ENCODE measurements at regions not wholly inside any gene's neighbourhood (a gene's known extent, or its start where the extent isn't known, plus 50 kb on each side); places are given as distances from the start of the nearest gene placed in this dataset.

DNA sequence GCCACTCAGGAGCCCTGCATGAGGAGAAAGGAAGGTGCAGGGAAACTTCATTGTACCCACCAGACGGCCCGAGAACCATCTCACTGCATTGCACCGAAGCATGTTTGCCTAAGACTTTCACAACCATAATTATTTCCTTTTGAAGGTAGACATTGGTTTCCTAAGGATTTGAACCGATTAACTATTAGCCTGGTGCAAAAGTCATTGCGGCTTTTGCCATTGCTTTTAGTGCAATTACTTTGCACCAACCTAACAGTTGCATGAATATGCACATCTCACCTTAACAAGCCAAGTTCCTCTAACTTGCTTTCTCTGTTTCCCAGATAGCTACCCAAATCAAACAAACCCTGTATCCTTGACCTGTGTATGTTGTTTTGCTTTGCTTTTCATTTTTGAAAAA is 516.3 kb upstream of the ID2 start:
- no peak for DNase-seq (ENCODE audit: low read depth in 1 of 2, low spot score in 1 of 2)

DNA sequence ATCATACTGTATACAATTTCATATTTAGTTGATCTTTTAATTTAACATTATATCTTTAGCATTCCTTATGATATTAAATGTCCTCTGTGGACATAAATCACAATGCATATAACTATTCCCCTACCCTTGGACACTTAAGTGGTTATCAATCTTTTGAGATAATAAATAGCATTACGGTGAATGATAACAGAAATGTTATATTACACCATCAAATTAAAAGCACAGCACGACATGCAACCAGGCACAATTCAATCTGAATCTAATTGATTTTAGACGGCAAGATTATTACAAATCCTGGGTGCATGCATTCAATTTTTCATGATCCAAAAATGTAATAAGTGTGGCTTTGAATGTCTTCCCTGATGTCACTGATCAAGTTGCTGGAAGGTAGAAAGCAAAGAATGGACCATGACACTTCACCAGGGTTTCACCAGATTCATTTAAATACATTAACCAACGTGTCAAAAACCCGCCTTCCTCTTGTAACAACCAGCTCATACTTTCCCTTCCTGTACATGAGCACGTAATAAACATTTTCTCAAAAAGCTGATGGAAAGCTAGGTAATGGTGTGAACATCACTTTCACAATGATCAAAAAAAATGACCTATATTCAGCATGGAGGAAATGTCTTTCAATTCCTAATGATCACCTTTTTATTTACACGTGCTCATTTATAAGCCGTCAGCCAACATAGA is 513.7 kb upstream of the ID2 start:
- no peak for DNase-seq (ENCODE audit: low read depth in 1 of 2, low spot score in 1 of 2)

DNA sequence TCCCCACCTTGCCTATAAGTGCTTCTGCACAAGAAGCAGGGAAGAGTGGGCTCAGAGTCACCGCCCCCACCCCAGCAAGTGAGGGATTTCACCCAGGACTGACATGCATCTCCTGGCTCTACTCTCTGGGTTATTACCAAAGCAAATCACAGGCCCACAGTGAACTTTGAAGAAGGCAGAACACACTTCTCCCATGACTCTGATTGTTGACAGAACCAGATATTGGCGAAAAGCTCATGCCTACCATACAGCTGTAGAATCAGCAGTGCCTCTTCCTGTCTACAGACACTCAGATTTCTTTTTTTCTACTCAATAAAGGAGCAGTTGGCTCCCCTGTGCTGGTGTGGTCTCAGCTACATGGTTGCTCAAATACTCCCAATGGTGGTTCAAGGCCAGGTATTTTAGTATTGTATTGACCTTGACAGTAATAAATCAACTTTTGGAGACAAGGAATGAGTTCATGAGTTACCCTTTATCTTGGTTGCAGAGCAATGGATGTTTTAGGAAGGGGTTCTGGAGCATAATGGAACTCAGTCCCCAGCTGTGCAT is 512.9 kb upstream of the ID2 start:
- no peak for DNase-seq (ENCODE audit: low read depth in 1 of 2, low spot score in 1 of 2)

DNA sequence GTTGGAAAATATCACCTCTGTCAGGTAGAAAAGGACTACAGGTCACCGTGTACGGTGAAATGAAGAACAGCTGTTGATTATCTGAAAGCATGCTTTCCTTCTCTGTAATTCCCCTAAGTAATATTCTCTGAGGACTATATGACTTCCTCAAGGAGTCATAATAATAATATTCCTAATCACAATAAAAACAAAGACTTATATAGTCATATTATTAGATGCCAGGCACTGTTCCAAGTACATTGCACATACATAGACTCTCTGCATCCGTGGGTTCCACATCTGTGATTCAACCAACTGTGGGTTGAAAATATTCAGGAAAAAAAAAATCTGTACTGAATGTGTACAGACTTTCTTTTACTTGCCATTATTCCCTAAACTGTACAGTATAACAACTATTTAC is 512.4 kb upstream of the ID2 start:
- DNase-seq (ENCODE audit: low read depth in 1 of 2, low spot score in 1 of 2): no peak

DNA sequence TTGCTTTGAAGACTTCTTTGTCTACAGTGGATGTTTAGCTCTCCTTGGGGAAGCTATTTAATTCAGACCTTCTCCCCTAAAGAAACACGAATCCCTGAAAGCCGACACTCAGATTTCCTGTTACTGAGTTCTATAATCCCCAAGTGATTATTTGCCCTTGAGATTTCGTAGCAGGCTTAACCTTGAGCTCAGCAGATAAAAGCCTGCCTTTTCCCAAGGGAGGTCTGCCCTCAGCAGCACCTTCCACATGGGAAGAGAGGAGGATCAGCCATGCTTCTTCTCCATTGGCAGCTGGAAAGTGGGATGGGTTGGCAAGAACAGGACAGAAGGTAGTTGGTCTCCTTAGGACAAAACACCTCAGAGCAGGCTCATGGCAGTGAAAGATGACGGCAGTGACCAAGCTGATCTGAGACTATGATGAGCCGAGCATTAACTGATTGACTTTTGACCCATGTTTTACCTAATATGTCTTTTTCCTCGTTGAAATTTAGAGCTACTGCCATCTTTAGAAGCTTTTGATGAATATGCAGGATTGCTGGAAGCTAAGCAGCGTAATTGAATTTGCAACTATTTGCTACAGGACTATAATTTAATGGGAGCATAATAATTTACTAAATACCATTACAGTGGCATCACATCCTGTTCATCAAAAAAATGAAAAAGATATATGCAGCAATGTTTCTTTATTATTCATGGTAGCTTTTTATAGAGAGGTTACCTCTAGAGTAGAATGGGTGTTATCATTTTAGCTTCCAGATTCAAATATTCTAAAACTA is 511.1 kb upstream of the ID2 start:
- DNase-seq (ENCODE audit: low read depth in 1 of 2, low spot score in 1 of 2): no peak

DNA sequence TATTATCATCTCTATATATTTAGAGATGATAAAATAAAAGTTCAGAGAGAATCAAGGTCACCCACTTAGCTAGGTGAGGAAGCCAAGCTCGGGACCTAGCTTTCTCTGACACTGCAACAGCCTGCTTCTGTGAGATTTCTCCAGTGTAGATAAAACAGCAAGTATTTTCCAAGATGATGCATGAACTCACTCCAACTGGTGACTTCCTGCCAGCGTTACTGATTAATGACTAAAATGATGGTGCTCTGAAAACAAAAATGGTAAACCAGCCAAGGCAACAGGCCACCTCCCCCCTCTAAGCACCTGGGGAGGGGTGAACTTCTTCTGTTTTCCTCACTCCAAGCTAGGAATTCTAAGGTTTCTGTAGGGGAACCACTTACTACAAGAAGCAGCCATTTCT is 510.2 kb upstream of the ID2 start:
- DNase-seq (ENCODE audit: low read depth in 1 of 2, low spot score in 1 of 2): no peak

DNA sequence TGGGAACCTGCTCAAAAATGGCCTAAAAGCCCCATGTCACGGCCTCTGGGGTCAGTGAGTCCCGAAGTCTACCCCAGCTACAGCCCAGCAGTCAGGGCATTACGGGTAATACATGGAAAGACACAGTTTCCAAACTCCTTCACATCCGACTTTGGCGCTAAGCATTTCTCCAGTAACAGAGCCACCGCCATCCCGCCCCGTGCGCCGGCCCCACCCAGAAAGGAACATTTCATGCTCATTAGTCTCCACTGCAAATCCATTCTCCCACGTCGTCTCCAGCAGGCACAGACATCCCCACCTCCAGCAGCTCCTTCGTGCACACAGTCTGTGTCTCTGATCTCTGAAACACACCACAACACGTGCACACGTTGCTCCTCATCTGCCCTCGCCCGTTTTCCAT is 509.2 kb upstream of the ID2 start:
- no peak for DNase-seq (ENCODE audit: low read depth in 1 of 2, low spot score in 1 of 2)

DNA sequence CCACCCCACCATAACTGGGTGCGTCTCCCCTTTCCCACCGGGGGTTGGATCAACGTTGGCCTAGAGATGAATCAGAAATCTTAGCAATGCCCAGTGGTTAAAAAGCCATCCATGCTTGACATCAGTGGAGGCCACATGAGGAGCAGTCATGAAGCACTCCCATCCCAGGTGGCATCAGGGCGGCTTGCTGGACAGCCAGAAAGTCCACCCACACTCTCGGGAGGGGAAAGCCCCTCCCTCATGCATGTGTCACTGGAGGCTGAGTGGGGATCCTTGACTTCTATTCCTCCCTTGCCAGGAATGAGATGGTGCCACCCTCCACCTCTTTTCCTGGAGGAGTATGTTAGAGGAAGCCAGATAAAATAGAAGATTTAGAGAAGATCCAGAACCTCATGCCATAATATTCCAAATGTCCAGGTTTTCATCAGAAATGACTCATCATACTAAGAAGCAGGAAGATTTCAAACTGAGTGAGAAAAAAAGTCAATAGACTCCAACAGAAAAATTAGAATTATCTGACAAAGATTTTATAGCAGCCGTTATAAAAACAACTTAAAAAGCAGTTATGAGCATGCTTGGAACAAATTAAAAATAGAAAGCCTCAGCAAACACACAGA is 507.1 kb upstream of the ID2 start:
- DNase-seq (ENCODE audit: low read depth in 1 of 2, low spot score in 1 of 2): no peak

DNA sequence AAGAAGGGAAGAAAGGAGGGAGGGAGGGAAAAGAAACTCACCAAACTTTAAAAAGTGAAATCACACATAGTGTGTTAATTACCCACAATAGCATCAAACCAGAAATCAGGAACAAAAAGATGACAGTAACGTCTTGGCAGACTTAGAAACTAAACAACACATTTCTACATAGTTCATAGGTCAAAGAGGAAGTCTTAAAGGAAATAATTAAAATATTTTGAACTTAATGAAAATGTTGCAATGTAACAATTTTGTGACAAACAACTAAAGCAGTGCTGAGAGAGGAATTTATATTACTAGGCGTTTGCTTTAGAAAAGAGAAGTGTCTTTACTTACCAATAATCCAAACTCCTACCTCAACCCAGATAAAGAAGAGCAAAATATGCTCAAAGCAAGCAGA is 505.0 kb upstream of the ID2 start:
- no peak for DNase-seq (ENCODE audit: low read depth in 1 of 2, low spot score in 1 of 2)

DNA sequence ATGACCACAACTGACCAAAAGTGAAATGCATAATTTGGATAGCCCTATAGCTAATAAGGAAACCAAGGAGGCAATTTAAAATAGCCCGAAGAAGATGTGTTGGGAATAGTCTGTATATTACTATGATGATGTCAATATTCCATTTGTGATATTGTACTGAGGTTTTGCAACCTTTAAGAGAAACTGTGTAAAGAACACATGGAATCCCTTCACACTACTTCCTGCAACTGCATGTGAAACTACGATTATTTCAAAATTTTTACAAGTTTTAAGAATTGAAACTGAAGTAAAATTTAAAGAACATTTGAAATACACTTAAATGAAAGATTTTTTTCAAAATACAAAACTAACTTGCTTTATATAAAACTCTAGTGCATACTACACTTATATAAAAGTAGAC is 504.3 kb upstream of the ID2 start:
- no peak for DNase-seq (ENCODE audit: low read depth in 1 of 2, low spot score in 1 of 2)

DNA sequence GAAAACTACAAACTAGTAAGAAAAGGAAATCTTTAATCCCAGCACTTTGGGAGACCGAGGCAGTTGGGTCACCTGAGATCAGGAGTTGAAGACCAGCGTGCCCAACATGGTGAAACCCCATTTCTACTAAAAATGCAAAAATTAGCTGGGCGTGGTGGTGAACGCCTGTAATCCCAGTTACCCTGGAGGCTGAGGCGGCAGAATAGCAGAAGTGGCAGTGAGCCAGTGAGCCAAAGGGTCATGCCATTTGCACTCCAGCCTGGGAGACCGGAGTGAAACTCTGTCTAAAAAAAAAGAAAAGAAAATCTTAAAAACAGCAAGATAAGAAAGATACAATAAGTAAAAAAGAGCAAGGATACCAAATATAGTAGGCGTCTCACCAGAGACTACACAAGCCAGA is 502.9 kb upstream of the ID2 start:
- DNase-seq (ENCODE audit: low read depth in 1 of 2, low spot score in 1 of 2): no peak

DNA sequence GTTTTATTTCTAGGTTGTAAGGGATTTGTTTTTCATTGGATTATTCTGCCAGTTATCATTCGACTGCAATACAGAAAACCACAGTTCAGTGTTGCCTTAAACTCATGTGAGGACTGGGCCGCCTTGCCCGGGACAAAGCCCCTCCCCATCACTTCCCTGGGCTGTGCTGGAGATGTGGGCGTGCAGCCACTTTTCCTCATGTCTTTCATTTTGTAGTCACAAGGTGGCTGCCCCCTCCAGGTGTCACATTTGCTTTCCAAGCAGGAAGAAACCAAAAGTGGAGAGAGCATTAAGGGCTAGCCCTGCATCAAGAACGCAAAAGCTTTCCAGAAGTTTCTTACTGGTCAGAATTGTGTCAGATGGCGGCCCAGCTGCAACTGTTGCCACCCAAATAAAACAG is 492.5 kb upstream of the ID2 start:
- DNase-seq (ENCODE audit: low read depth in 1 of 2, low spot score in 1 of 2): no peak

DNA sequence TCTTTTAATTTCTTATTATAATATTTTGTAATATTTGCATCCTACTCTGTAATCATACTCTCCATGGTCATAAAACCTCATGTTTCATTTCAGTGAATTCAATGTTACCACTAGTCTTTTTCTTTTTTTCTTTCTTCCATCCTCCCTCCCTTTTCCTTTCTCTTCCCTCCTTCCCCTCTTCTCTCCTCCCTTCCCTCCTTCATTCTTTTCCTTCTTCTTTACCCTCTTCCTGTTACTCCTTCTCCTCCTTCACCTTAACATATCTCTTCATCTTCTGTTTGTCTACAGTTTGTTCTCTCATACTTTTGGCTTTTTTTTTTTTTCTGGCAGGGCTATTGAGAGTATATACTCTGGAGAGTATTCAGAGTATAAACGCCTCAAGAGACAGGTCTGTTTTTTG is 491.6 kb upstream of the ID2 start:
- no peak for DNase-seq (ENCODE audit: low read depth in 1 of 2, low spot score in 1 of 2)

DNA sequence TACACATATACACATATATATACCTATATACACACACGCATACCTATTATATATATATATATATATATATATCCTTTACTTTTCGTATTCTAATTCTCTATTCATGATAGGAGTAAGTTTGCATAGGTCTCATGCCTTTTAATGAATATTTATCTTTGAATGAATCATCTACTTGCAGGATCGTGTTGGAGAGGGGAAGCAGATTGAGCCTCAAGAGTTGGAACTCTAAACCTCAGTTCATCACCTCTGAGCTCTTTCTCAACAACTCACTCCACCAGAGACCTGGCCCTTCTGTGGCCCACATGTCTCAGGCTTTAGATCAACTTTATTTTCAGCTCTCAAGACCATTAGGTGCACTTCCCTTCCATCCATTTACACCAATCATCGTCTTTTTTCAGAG is 490.4 kb upstream of the ID2 start:
- no peak for DNase-seq (ENCODE audit: low read depth in 1 of 2, low spot score in 1 of 2)

DNA sequence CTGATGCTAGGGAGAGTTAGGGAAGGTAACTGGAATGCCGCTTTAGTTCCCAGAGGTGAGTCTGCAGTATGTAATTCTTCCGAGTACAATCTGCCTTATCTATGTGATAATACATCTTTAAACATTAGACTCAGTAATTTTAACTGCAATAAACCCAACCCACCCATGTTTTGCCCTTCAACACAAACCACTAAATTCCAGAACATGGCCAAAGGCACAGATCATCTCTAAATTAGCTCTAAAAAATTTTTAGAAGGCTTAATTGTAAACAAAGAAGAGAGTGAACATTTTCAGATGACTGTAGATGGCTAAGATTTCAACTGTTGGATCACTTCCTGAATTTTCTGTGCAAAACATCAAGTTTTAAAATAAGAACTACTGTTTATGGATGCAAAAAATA is 488.7 kb upstream of the ID2 start:
- DNase-seq (ENCODE audit: low read depth in 1 of 2, low spot score in 1 of 2): no peak

DNA sequence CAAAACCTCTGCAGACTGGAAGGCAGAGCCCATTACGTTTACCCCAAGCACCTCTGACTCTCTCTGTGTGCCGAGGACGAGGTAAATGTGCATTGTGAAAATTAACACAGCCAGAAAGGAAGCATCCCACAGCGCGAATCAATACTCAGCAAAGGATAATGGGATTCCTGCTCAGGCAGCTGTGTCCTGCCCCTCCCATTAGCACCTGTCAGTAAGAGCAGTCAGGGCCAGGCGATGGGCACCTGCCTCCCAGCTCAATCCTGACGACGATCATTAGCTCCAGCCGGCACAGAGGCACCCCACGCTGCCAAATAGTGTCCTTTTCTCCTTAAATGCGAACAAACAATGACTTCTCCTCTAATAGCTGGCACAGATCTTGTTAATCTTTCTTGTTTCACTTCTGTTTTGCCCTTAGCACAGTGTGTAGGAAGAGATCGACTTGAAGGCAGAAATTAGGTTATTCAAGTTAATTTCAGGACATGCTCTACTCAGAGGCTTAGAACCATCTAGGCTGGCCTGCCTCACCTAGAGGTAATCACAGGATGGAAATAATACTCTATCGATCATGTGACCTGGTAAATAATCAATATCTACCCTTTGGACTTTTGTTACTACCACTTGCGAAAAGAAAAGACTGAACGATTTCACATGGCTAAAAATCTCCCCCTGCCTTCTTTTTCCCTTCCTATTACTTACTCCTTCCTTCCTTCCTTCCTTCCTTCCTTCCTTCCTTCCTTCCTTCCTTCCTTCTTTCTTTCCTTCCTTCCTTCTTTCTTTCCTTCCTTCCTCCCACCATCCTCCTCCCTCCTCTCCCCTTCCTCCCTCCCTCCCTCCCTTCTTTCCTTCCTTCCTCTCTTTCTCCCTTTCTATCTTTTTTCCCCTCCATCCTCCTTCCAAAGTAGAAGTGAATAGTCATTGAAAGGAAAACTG is 487.9 kb upstream of the ID2 start:
- DNase-seq (ENCODE audit: low read depth in 1 of 2, low spot score in 1 of 2): no peak

DNA sequence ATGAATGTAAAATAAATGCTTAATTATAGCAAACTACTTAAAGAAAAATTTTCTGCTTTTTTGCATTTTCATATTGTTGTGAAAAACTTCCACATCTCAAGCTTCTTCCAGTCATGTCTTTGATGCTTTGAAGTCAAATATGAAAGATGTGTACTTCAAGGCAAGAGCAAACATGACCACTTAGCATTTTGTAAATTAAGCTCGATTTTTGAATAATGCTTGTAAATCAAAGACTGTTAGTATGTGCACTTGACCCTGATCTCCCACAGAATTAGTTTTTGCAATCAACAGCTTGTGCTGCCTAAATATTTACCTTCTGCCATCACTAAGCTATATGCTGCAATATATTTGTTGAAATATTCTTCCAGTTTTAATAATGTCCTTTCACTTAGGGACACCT is 486.1 kb upstream of the ID2 start:
- no peak for DNase-seq (ENCODE audit: low read depth in 1 of 2, low spot score in 1 of 2)

DNA sequence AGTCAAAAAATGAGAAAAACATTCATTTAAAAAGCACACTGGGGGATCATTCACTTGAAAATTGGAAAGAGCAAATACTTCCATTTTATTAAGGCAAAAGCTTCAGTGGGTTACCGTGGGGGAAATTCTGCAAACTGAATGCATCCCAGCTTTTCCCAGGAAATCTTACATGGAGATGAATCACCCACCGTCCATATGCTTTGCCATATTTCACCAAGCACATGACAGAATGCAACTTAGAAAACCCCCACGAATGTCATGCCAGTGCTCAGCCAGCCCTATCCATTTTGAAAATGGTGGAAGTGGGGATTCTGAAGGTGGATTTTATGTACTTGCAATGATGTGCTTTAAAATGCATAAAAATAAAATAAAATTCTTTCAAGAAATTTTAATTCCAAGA is 485.5 kb upstream of the ID2 start:
- DNase-seq (ENCODE audit: low read depth in 1 of 2, low spot score in 1 of 2): no peak

DNA sequence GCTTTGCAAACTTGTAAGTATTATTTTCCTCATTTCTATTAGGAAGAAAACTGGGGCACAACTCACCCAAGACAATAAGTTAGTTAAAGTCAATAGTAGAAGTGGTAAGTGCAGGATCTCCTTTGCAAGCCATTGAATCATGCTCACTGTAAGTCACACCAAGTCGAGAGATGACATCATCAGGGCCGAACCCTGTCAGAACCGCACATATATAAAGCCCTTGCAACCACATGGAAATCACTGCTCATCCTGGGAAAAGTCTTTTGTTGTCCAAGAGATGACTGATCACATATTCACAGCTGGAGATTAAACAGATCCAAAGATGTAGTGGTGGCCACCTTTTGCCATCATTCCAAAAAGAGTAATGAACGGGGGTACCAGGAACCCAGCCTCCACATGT is 484.8 kb upstream of the ID2 start:
- DNase-seq (ENCODE audit: low read depth in 1 of 2, low spot score in 1 of 2): no peak

DNA sequence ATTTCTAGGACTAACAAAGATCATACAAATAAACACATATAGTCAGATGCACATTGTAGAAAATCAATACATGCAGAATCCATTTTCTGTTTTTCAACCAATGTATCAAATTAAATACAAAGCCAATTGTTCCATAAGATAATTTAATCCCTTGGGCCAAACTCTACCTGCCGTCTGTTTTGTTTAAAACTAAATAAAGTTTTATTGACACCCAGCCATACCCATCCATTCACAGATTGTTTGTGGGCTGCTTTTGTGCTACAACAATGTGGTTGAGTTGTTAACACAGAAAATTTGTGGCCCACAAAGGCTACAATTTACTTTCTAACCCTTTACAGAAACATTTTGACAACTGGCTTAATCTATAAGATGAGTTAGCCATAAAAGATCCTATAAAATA is 484.0 kb upstream of the ID2 start:
- DNase-seq (ENCODE audit: low read depth in 1 of 2, low spot score in 1 of 2): no peak

DNA sequence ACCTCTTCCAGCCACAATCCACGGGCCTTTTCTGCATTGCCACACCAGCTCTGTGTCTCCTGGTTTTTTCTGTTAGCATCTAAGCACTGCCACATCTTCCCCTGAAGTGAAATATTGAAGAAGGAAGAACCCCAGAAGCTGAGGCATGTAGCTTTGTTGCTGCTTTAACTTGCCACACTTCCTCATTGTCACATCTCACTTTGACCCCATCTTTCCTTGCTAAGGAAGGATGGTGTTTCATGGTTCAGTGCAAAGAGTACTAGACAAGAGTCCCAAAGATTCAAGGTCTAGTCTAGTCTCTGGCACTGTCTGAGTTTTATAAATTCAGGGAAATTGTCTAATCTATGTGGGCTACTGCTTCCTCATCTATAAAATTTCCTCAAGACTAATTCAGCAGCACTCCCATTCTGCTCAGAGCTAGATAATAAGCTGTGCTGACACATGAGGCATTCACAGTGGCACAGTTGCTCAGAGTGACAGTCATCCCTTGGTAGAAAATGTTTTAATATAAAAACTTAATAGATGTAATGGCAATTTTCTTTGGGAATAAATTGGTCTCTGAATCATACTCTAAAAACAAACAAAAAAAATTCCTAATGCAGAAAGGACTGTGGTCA is 483.0 kb upstream of the ID2 start:
- DNase-seq (ENCODE audit: low read depth in 1 of 2, low spot score in 1 of 2): no peak
